Epithelial cell of proximal tubule (primary cell): ENCODE measurements at regions not wholly inside any gene's neighbourhood (a gene's known extent, or its start where the extent isn't known, plus 50 kb on each side); places are given as distances from the start of the nearest gene placed in this dataset.

ENCODE experiments used
- DNase-seq: peaks from one replicate; pipeline ENCODE4 v3.0.0-alpha.2; 2011; ENCODE audit warnings: low read depth
- H3K4me3 ChIP-seq: 2 replicates; pipeline ENCODE4 v1.5.1; 2011; ENCODE audit warnings: low read depth, mild to moderate bottlenecking, low read length
- TF ChIP-seq, protein P1 (sequence below): conservative IDR thresholded peaks from 2 replicates; pipeline ENCODE4 v1.5.1; 2012; ENCODE audit warnings: low read depth, mild to moderate bottlenecking, low read length

DNA sequence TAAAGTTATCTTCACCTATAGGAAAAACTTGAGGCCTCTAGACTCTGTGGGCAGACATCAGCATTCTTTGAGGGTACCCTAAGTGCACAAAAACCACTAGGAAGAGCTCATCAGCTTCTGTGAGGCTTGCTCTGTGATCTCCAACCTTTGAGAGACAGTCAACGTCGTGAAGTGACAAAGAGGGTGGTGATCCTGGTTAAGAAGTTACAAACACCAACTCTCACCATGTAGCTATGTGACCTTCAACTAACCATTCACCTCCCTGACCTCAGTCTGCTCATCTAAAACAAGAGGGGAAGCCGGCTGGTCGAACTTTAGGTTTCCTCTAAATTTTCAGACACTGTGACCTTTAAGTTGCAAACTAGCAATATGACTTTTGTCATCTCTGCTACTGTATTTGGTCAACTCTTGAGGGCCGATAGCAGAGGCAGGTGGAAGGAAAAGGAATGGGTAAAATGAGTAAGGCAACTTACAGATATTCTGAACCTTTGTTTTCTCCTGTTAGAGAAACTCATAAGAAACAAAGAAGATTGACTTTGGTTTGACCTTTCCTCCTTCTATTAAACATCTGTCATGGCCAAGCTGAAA lies 103.2 kb upstream of the PARP11 start:
- no peak overlapping the region for H3K4me3 ChIP-seq
- TF ChIP-seq, protein P1, sequence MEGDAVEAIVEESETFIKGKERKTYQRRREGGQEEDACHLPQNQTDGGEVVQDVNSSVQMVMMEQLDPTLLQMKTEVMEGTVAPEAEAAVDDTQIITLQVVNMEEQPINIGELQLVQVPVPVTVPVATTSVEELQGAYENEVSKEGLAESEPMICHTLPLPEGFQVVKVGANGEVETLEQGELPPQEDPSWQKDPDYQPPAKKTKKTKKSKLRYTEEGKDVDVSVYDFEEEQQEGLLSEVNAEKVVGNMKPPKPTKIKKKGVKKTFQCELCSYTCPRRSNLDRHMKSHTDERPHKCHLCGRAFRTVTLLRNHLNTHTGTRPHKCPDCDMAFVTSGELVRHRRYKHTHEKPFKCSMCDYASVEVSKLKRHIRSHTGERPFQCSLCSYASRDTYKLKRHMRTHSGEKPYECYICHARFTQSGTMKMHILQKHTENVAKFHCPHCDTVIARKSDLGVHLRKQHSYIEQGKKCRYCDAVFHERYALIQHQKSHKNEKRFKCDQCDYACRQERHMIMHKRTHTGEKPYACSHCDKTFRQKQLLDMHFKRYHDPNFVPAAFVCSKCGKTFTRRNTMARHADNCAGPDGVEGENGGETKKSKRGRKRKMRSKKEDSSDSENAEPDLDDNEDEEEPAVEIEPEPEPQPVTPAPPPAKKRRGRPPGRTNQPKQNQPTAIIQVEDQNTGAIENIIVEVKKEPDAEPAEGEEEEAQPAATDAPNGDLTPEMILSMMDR: no peak
- no peak for DNase-seq

DNA sequence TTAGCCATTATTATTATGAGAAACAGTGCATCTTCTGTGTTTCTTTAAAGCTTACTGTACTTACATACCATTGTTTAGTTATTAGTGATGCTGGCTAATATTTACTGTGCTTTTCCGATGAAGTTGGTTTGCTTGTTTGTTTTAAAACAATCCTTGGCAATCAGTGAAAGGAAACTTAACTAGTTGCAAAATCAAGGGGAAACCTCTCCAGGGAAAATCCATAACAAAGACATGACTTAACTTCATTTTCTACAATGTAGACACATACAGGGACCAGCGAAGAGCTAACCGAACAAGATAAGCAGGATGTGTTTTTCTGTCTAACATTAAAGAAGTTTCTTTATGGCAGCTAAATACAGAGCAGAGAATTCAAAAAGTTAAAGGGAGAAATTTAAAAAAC lies 102.5 kb upstream of the PARP11 start:
- H3K4me3 ChIP-seq: no peak overlapping the region
- DNase-seq: no peak
- TF ChIP-seq, protein P1: no peak

DNA sequence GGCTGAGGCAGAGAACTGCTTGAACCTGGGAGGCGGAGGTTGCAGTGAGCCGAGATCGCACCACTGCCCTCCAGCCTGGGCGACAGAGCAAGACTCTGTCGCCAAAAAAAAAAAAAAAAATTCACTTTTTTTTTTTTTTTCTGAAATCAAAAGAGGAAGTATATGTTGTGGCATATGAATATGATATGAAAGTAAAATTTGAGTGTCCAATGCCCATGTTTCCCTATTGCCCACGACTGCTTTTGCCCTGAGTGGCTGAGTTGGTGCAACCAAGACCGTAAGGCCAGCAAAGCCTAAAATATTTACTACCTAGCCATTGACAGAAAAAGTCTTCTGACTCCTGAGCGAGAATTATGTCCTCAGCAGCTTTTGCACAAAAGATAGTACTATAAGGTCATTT lies 101.7 kb upstream of the PARP11 start:
- DNase-seq: no peak
- no peak overlapping the region for H3K4me3 ChIP-seq
- TF ChIP-seq, protein P1: no peak

DNA sequence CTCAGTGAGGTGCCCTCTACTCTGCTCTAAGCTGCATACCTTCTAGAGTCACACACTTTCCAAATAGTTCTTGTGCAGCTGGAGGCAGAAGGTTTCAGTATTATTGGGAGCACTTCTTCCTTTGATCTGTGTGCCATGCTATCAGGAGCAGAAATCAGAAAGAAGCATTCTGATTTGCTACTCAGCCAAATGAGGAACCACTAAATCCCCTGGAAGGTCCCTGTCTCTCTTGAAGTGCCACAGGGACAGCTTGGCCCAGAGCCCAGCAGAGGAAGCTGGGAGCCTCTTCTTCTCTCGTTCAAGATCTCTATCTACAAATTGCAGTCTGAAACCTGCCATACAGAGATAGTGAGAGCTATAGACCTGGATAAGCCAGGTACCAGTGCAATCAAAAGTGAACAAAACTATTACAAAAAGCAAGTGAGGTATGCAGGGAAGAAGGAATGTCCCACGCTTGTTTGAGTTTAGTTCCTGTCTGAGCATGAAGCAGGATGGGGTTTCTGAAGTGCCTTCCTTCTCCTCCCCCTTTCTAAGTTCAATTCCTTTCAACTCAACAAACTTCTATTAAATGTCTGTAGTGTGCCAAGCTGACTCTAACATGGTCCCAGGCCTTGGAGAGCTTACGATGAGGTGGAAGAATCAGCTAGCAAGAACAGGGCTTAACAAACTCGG lies 100.9 kb upstream of the PARP11 start:
- H3K4me3 ChIP-seq: no peak overlapping the region
- DNase-seq: no peak
- TF ChIP-seq, protein P1: no peak

DNA sequence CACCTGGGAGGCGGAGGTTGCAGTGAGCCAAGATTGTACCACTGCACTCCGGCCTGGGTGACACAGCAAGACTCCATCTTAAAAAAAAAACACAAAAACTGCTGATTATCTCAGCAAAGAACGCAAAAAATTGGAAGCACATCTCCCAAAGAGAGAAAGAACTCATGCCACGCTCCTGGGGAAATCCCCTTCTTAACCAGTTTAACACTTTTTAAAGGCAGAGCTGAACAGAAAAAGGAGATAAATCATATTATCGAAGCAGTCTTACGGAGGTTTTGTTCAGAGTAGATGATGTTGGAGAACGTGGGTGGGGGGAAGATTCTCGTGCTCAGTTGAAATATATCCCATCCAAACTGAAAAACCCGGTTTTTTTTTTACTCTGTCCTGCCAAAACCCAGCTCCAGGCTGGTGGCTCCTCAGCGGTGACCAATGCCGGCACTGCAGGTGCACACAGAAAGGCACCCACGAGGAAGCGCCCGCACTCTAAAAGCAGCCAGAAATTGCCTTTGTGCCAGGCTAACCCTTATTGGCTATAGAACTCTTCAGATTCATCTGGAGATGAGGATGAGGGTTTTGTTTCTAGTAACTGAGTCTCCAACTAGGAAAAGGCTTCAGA lies 100.2 kb upstream of the PARP11 start:
- TF ChIP-seq, protein P1: no peak
- no peak overlapping the region for H3K4me3 ChIP-seq
- no peak for DNase-seq

DNA sequence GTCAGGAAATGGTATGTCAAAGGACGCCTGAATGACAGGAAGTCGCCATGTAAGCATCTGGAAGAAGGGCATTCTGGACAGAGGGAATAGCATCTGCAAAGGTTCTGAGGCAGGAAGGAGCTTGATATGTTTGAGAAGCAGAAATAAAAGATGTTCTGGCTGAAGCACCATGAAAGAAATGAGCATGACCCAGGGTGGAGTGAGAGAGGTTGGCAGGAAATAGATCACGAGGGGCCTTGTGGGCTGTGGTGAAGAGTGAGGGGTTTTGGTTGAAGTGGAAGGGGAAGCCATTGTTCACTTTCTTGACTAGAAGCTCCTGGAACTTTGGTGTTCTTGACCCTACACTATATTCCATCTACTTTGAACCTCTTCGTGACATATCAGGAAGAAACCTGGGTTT lies 99.4 kb upstream of the PARP11 start:
- TF ChIP-seq, protein P1: no peak
- no peak for DNase-seq
- H3K4me3 ChIP-seq: no peak overlapping the region

DNA sequence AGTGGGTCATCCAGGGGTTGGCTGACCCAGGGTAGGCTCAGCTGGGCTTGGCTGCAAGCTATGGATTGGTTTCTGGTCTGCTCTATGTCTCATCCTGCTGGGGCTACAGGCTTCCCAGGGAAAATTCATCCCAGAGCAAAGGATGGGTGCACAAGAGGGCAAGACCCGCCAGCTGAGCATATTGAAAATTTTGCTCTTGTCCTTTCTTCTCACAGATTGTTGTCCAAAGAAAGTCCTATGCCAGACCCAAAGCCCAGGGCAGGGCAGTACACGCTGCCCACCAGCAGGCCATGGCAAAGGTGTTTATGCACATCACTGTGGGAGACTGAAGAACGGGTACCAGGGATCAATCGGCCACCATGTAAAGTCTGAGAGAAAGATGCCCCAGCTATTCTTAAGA lies 95.3 kb upstream of the PARP11 start:
- DNase-seq: no peak
- TF ChIP-seq, protein P1: no peak
- no peak overlapping the region for H3K4me3 ChIP-seq
